Bronchial epithelial cell (primary cell): ENCODE measurements at regions not wholly inside any gene's neighbourhood (a gene's known extent, or its start where the extent isn't known, plus 50 kb on each side); places are given as distances from the start of the nearest gene placed in this dataset.
A peak's percentile ranks its signal among the peaks of the same experiment; 100 is the strongest.

Source experiments
- DNase-seq: peaks from one replicate; pipeline ENCODE4 v3.0.0-alpha.2; 2010; ENCODE audit warnings: low read depth
- FAIRE-seq: peaks from 2 replicates; lab custom pipeline; 2011; peaks lifted over from hg19 to GRCh38; lab: Jason Lieb, UNC
- H3K27me3 ChIP-seq: 2 replicates; pipeline ENCODE4 v1.5.1; 2011; ENCODE audit warnings: low read length; ENCODE audit not compliant: control insufficient read depth, insufficient read depth
- H3K36me3 ChIP-seq: 2 replicates; pipeline ENCODE4 v1.5.1; 2011; ENCODE audit warnings: low read length; ENCODE audit not compliant: control insufficient read depth, insufficient read depth
- H3K4me3 ChIP-seq: 2 replicates; pipeline ENCODE4 v1.5.1; 2011; ENCODE audit warnings: mild to moderate bottlenecking, low read depth, low read length, control low read depth
- CTCF ChIP-seq: IDR thresholded peaks from 2 replicates; pipeline ENCODE4 v1.5.1; 2011; ENCODE audit warnings: mild to moderate bottlenecking, moderate library complexity, low read length, control low read depth, inconsistent platforms; ENCODE audit not compliant: insufficient read depth, severe bottlenecking

GRCh38 chr6:44500074-44500473, 112.6 kb downstream of the CDC5L start:
- DNase-seq: no peak
- Histone ChIP-seq H3K36me3 (no peaks in the 10 kb centered on the region), H3K27me3 (no peaks in the 10 kb centered on the region), H3K4me3 (no peak overlapping the region)
- no peak for FAIRE-seq
- TF ChIP-seq CTCF: no peak

- FAIRE-seq: no peak
- no peak for TF ChIP-seq CTCF
- no peak overlapping the region for H3K4me3 ChIP-seq
- DNase-seq: no peak
- H3K27me3 ChIP-seq: no peaks in the 10 kb centered on the region
- no peaks in the 10 kb centered on the region for H3K36me3 ChIP-seq
Measured at GRCh38 chr6:44503471-44503870, 116.0 kb downstream of the CDC5L start.

- TF ChIP-seq CTCF: no peak
- Histone ChIP-seq H3K4me3 (no peak overlapping the region), H3K27me3 (no peaks in the 10 kb centered on the region), H3K36me3 (no peaks in the 10 kb centered on the region)
- FAIRE-seq (no peak), DNase-seq (no peak)
Measured at GRCh38 chr6:44504301-44504791, 116.8 kb downstream of the CDC5L start.

GRCh38 chr6:44505751-44506150, 118.2 kb downstream of the CDC5L start:
- no peak for FAIRE-seq
- DNase-seq: no peak
- H3K36me3 ChIP-seq: no peaks in the 10 kb centered on the region
- no peak for TF ChIP-seq CTCF
- H3K4me3 ChIP-seq: no peak overlapping the region
- H3K27me3 ChIP-seq: no peaks in the 10 kb centered on the region

GRCh38 chr6:44507014-44507413, 119.5 kb downstream of the CDC5L start:
- Histone ChIP-seq H3K36me3 (no peaks in the 10 kb centered on the region), H3K27me3 (no peaks in the 10 kb centered on the region), H3K4me3 (no peak overlapping the region)
- TF ChIP-seq CTCF: no peak
- DNase-seq (no peak), FAIRE-seq (no peak)

- no peak for TF ChIP-seq CTCF
- no peak for FAIRE-seq
- H3K27me3 ChIP-seq: no peaks in the 10 kb centered on the region
- H3K36me3 ChIP-seq: no peaks in the 10 kb centered on the region
- no peak overlapping the region for H3K4me3 ChIP-seq
- peak; percentile 47 for DNase-seq
Measured at GRCh38 chr6:44508646-44509045, 121.1 kb downstream of the CDC5L start.
